ENCODE measurements at regions not wholly inside any gene's neighbourhood (a gene's known extent, or its start where the extent isn't known, plus 50 kb on each side); places are given as distances from the start of the nearest gene placed in this dataset.
"Not testable (repeated sequence)": the region's sequence is repeated elsewhere in the genome, so short reads cannot be mapped to it uniquely, and the experiment has no call there.

GRCh38 chr11:37999171-37999570, 1401.1 kb upstream of the RAG2 start:
- Mint-ChIP-seq H3K27ac (no peak overlapping the region), H3K36me3 (ENCODE audit: low read depth) (no peaks in the 10 kb centered on the region), H3K4me3 (no peak overlapping the region), H3K9me3 (ENCODE audit: low read depth) (peaks cover 6% of the 10 kb centered on the region), H3K4me1 (no peaks in the 10 kb centered on the region), H3K27me3 (no peaks in the 10 kb centered on the region)
- intact Hi-C loops (cut with DNase I, micrococcal nuclease) = no loop called here
- DNase-seq (no peak), ATAC-seq (no peak)
- CTCF ChIA-PET = no interaction called here
- POLR2A ChIA-PET = no interaction called here

- Mint-ChIP-seq H3K27ac (no peak overlapping the region), H3K4me3 (no peak overlapping the region), H3K4me1 (no peaks in the 10 kb centered on the region), H3K9me3 (ENCODE audit: low read depth) (peaks cover 8% of the 10 kb centered on the region), H3K27me3 (no peaks in the 10 kb centered on the region), H3K36me3 (ENCODE audit: low read depth) (no peaks in the 10 kb centered on the region)
- ATAC-seq (no peak), DNase-seq (no peak)
- POLR2A ChIA-PET = no interaction called here
- CTCF ChIA-PET = no interaction called here
- intact Hi-C loops (cut with DNase I, micrococcal nuclease) = no loop called here
These were observed 1397.8 kb upstream of the RAG2 start for GRCh38 chr11:37995886-37996285.

- Mint-ChIP-seq H3K36me3 (ENCODE audit: low read depth) (no peaks in the 10 kb centered on the region), H3K4me1 (no peaks in the 10 kb centered on the region), H3K27ac (no peak overlapping the region), H3K9me3 (ENCODE audit: low read depth) (peaks cover 5% of the 10 kb centered on the region), H3K4me3 (no peak overlapping the region), H3K27me3 (no peaks in the 10 kb centered on the region)
- POLR2A ChIA-PET = no interaction called here
- intact Hi-C loops (cut with DNase I, micrococcal nuclease) = no loop called here
- DNase-seq (no peak), ATAC-seq (no peak)
- CTCF ChIA-PET = no interaction called here
These were observed 1390.0 kb upstream of the RAG2 start for GRCh38 chr11:37988031-37988430.

- no peaks in the 10 kb centered on the region for H3K27me3 Mint-ChIP-seq
- H3K9me3 Mint-ChIP-seq (ENCODE audit: low read depth) = peaks cover 2% of the 10 kb centered on the region
- no peak overlapping the region for H3K4me3 Mint-ChIP-seq
- ATAC-seq = no peak
- ChIA-PET POLR2A (no interaction called here), CTCF (no interaction called here)
- H3K36me3 Mint-ChIP-seq (ENCODE audit: low read depth) = no peaks in the 10 kb centered on the region
- H3K27ac Mint-ChIP-seq = no peak overlapping the region
- intact Hi-C loops (cut with DNase I, micrococcal nuclease) = no loop called here
- no peaks in the 10 kb centered on the region for H3K4me1 Mint-ChIP-seq
- DNase-seq = no peak
These were observed 1387.0 kb upstream of the RAG2 start for GRCh38 chr11:37984991-37985390.

GRCh38 chr11:37978647-37979046, 1380.6 kb upstream of the RAG2 start:
- Mint-ChIP-seq H3K4me3 (no peak overlapping the region), H3K9me3 (ENCODE audit: low read depth) (peaks cover 1% of the 10 kb centered on the region), H3K4me1 (no peaks in the 10 kb centered on the region), H3K27me3 (no peaks in the 10 kb centered on the region), H3K27ac (no peak overlapping the region), H3K36me3 (ENCODE audit: low read depth) (no peaks in the 10 kb centered on the region)
- CTCF ChIA-PET = interaction anchor here (0.6 kb wide), 1 partner anchor 271 kb away, joined by 3 read pairs; no protein-coding TSS in a partner anchor
- intact Hi-C loops (cut with DNase I, micrococcal nuclease) = no loop called here
- POLR2A ChIA-PET = no interaction called here
- DNase-seq = no peak
- no peak for ATAC-seq

DNA sequence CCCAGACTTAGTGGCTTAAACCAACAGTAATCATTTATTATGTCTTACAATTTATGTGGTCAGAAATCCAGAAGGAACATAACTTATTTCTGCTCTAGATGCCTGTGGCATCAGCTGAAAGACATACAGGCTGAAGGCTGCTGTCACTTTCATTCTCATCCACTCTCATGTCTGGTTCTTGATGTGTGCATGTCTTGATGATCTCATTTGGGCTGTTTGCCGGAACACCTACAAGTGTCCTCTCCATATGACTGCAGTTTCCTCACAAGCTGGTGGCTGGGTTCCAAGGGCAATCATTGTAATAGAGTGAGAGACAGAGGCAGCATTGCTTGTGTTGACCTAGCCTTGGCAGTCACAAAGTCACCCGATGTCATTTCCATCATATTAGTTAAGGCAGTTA, 1375.9 kb upstream of the RAG2 start:
- no peaks in the 10 kb centered on the region for H3K4me1 Mint-ChIP-seq
- peaks cover 9% of the 10 kb centered on the region for H3K9me3 Mint-ChIP-seq (ENCODE audit: low read depth)
- no peak overlapping the region for H3K27ac Mint-ChIP-seq
- H3K27me3 Mint-ChIP-seq = no peaks in the 10 kb centered on the region
- ATAC-seq = no peak
- DNase-seq = no peak
- POLR2A ChIA-PET = no interaction called here
- H3K36me3 Mint-ChIP-seq (ENCODE audit: low read depth) = no peaks in the 10 kb centered on the region
- no peak overlapping the region for H3K4me3 Mint-ChIP-seq
- intact Hi-C loops (cut with DNase I, micrococcal nuclease) = no loop called here
- CTCF ChIA-PET = no interaction called here

DNA sequence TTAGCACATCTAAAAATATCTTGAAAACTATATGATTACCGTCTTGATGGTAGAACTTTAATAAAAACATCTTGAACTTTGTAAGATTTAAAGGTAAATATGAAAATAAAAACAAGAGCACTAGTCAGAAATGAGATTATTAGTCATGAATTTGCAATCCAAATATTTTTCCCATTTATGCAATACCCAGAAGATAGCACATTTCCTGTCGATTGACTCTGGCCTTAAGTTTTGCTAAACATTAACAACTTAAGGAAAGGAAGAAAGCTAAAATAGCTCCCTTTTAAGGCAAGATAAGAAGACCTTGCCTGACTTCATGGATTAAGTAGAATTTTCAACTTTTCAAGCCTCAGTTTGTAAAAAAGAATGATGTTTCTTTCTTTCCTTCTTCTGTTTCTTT, 1374.7 kb upstream of the RAG2 start:
- no peaks in the 10 kb centered on the region for H3K4me1 Mint-ChIP-seq
- H3K9me3 Mint-ChIP-seq (ENCODE audit: low read depth) = peaks cover 9% of the 10 kb centered on the region
- H3K4me3 Mint-ChIP-seq = no peak overlapping the region
- no peak overlapping the region for H3K27ac Mint-ChIP-seq
- no peaks in the 10 kb centered on the region for H3K36me3 Mint-ChIP-seq (ENCODE audit: low read depth)
- ChIA-PET POLR2A (no interaction called here), CTCF (no interaction called here)
- DNase-seq (no peak), ATAC-seq (no peak)
- no peaks in the 10 kb centered on the region for H3K27me3 Mint-ChIP-seq
- intact Hi-C loops (cut with DNase I, micrococcal nuclease) = no loop called here

- H3K4me3 Mint-ChIP-seq; DNase-seq; H3K27ac Mint-ChIP-seq; intact Hi-C loops (cut with DNase I, micrococcal nuclease); H3K4me1 Mint-ChIP-seq; H3K27me3 Mint-ChIP-seq; H3K9me3 Mint-ChIP-seq (ENCODE audit: low read depth); ATAC-seq; H3K36me3 Mint-ChIP-seq (ENCODE audit: low read depth); POLR2A ChIA-PET: not testable (repeated sequence)
- CTCF ChIA-PET = interaction anchor here (0.6 kb wide), 1 partner anchor 43 kb away, joined by 3 read pairs; no protein-coding TSS in a partner anchor
These were observed 1371.3 kb upstream of the RAG2 start for GRCh38 chr11:37969336-37969735.

DNA sequence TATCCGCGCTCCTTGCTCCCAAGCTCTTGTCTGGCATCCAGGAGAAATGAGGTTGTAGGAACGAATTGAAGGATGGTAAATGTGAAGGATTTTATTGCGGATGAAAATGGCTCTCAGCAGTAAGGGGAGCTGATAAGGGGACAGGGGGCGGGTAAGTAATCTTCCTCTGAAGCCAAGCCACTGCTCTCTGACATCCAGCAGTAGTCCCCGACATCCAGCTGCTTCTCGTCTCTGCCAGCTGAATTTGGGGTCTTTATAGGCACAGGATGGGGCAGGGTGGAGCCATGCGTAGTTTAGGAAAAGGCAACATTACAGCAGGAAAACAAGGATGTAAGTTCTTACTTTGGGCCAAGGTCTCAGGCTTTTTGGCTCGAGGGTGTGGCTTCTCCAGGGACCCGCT, 1370.1 kb upstream of the RAG2 start:
- CTCF ChIA-PET = no interaction called here
- Mint-ChIP-seq H3K4me3 (no peak overlapping the region), H3K9me3 (ENCODE audit: low read depth) (peaks cover 7% of the 10 kb centered on the region), H3K36me3 (ENCODE audit: low read depth) (no peaks in the 10 kb centered on the region), H3K27me3 (no peaks in the 10 kb centered on the region), H3K4me1 (no peaks in the 10 kb centered on the region), H3K27ac (no peak overlapping the region)
- intact Hi-C loops (cut with DNase I, micrococcal nuclease) = no loop called here
- ATAC-seq (no peak), DNase-seq (no peak)
- POLR2A ChIA-PET = no interaction called here

DNA sequence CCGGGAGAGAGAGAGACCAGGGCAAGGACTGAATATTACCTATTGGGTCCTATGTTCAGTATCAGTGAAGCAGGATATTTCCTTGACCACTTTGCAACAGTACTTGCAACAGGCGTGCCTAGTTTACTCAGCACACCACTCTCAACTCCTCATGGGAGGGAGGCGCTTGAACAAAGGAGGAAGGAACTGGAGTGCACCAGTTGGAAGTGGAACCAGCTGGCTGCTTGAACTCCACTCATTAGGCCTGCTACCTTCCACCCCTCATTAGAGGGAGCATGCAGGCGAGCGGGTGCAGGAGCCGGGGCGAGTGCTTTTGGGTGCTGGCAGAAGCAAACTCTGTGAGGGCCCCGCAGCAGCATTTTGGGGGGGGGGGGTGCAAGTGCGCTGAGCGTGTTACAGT, 1369.6 kb upstream of the RAG2 start:
- H3K4me3 Mint-ChIP-seq = no peak overlapping the region
- DNase-seq (no peak), ATAC-seq (no peak)
- no peaks in the 10 kb centered on the region for H3K4me1 Mint-ChIP-seq
- intact Hi-C loops (cut with DNase I, micrococcal nuclease) = no loop called here
- H3K27ac Mint-ChIP-seq = no peak overlapping the region
- no peaks in the 10 kb centered on the region for H3K36me3 Mint-ChIP-seq (ENCODE audit: low read depth)
- no peaks in the 10 kb centered on the region for H3K27me3 Mint-ChIP-seq
- POLR2A ChIA-PET = no interaction called here
- H3K9me3 Mint-ChIP-seq (ENCODE audit: low read depth) = peaks cover 7% of the 10 kb centered on the region
- CTCF ChIA-PET = no interaction called here

- DNase-seq = no peak
- ATAC-seq = no peak
- no peaks in the 10 kb centered on the region for H3K27me3 Mint-ChIP-seq
These were observed 1365.4 kb upstream of the RAG2 start for GRCh38 chr11:37963440-37963839.

DNA sequence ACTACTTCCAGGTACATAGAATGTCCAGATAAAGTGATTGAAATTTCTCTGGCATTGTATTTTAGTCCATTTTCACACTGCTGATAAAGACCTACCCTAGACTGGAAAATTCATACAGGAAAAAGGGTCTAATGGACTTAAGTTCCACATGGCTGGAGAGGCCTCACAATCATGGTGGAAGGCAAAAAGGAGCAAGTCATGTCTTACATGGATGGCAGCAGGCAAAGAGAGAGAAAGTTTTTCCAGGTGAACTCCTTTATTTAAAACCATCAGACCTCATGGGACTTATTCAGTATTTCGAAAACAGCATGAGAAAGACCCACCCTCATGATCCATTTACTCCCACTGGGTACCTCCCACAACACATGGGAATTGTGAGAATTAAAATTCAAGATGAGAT, 1359.7 kb upstream of the RAG2 start:
- Mint-ChIP-seq H3K4me1 (no peaks in the 10 kb centered on the region), H3K9me3 (ENCODE audit: low read depth) (peaks cover 19% of the 10 kb centered on the region), H3K27me3 (no peaks in the 10 kb centered on the region), H3K36me3 (ENCODE audit: low read depth) (no peaks in the 10 kb centered on the region), H3K27ac (no peak overlapping the region), H3K4me3 (no peak overlapping the region)
- DNase-seq = no peak
- CTCF ChIA-PET = no interaction called here
- intact Hi-C loops (cut with DNase I, micrococcal nuclease) = no loop called here
- POLR2A ChIA-PET = no interaction called here
- ATAC-seq = no peak

More at GRCh38 chr11:37963440-37963839, 1365.4 kb upstream of the RAG2 start:
- no peak overlapping the region for H3K4me3 Mint-ChIP-seq
- no peak overlapping the region for H3K27ac Mint-ChIP-seq
- H3K4me1 Mint-ChIP-seq = no peaks in the 10 kb centered on the region
- H3K9me3 Mint-ChIP-seq (ENCODE audit: low read depth) = peaks cover 8% of the 10 kb centered on the region
- ChIA-PET CTCF (no interaction called here), POLR2A (no interaction called here)
- intact Hi-C loops (cut with DNase I, micrococcal nuclease) = no loop called here
- no peaks in the 10 kb centered on the region for H3K36me3 Mint-ChIP-seq (ENCODE audit: low read depth)

DNA sequence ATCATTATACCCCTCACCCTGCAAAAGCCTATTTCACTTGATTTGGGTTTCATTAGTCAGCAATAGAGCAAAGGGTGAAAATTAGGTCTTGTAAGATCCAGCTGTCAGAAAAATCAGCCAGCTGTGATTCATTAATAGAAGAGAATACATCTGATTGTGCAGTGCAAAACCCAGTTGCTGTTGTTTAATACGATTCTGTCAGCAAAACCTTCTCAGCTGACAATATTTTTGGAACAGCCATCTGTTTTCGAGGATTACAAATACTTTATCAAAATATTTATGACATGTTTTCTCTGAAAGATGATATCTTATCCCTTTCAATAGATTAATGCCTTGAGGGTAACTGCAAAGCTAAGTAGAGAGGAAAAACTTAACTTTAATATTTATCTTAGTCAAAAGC, 1354.0 kb upstream of the RAG2 start:
- Mint-ChIP-seq H3K27ac (no peak overlapping the region), H3K9me3 (ENCODE audit: low read depth) (peaks cover 11% of the 10 kb centered on the region), H3K4me3 (no peak overlapping the region), H3K4me1 (no peaks in the 10 kb centered on the region), H3K36me3 (ENCODE audit: low read depth) (no peaks in the 10 kb centered on the region), H3K27me3 (no peaks in the 10 kb centered on the region)
- CTCF ChIA-PET = no interaction called here
- POLR2A ChIA-PET = no interaction called here
- DNase-seq = no peak
- ATAC-seq = no peak
- intact Hi-C loops (cut with DNase I, micrococcal nuclease) = no loop called here
